ENCODE measurements at regions not wholly inside any gene's neighbourhood (a gene's known extent, or its start where the extent isn't known, plus 50 kb on each side); places are given as distances from the start of the nearest gene placed in this dataset.

DNA sequence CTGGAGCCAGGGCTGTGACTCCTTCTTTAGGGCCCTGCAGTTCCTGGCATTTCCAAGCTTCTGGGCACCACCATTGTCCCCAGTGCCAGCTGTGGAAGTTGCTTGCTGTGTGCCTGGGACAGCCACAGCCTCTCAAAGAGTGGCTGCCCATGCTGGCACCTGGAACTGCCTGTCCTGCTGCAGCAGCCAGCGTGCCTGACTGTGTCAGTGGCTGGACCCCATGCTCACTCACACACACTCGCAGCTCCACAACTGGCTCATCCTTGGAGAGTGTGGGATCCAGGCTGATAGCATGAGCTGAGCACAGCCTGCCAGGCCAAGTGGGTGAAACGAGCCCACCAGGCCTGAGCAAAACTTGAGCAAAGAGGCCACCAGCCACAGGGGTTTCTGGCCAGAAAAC, 1107.6 kb downstream of the C4orf33 start:
- no peak for TF ChIP-seq CTCF (conservative IDR thresholded peaks at IDR 0.05; ENCODE audit: low read depth, low read length)
- no peak for TF ChIP-seq EZH2 (IDR thresholded peaks at IDR 0.05; ENCODE audit: borderline replicate concordance, low read depth, low read length, poor library complexity, severe bottlenecking)
- Histone ChIP-seq H3K36me3 (ENCODE audit: insufficient read depth, low read length, poor library complexity, severe bottlenecking) (no peaks in the 10 kb centered on the region), H3K9me3 (ENCODE audit: low read depth, low read length, poor library complexity, severe bottlenecking) (peaks cover 7% of the 10 kb centered on the region), H3K4me1 (ENCODE audit: insufficient read depth, low read length, poor library complexity, severe bottlenecking) (no peaks in the 10 kb centered on the region), H3K27me3 (replicated peaks; ENCODE audit: insufficient read depth, low read depth, low read length, poor library complexity) (no peaks in the 10 kb centered on the region), H3K4me3 (ENCODE audit: low read depth, low read length, poor library complexity, severe bottlenecking) (no peak overlapping the region), H3K27ac (ENCODE audit: low read depth, low read length, poor library complexity, severe bottlenecking) (no peak overlapping the region)
- DNase-seq (ENCODE audit: low spot score): no peak
- no TSS peak for BruUV-seq (replicated peaks)
- CTCF ChIA-PET: no interaction called here
- POLR2A ChIA-PET (ENCODE audit: low non-redundant PET): no interaction called here
- intact Hi-C loops (cut with micrococcal nuclease; ENCODE audit: unreplicated experiment): no loop called here

- TF ChIP-seq EZH2 (IDR thresholded peaks at IDR 0.05; ENCODE audit: borderline replicate concordance, low read depth, low read length, poor library complexity, severe bottlenecking) (no peak), CTCF (conservative IDR thresholded peaks at IDR 0.05; ENCODE audit: low read depth, low read length) (no peak)
- POLR2A ChIA-PET (ENCODE audit: low non-redundant PET): no interaction called here
- no TSS peak for BruUV-seq (replicated peaks)
- Histone ChIP-seq H3K27ac (ENCODE audit: low read depth, low read length, poor library complexity, severe bottlenecking) (no peak overlapping the region), H3K36me3 (ENCODE audit: insufficient read depth, low read length, poor library complexity, severe bottlenecking) (no peaks in the 10 kb centered on the region), H3K27me3 (replicated peaks; ENCODE audit: insufficient read depth, low read depth, low read length, poor library complexity) (no peaks in the 10 kb centered on the region), H3K9me3 (ENCODE audit: low read depth, low read length, poor library complexity, severe bottlenecking) (no peaks in the 10 kb centered on the region), H3K4me1 (ENCODE audit: insufficient read depth, low read length, poor library complexity, severe bottlenecking) (no peaks in the 10 kb centered on the region), H3K4me3 (ENCODE audit: low read depth, low read length, poor library complexity, severe bottlenecking) (no peak overlapping the region)
- CTCF ChIA-PET: no interaction called here
- peak; percentile 82 for DNase-seq (ENCODE audit: low spot score)
- intact Hi-C loops (cut with micrococcal nuclease; ENCODE audit: unreplicated experiment): no loop called here
Observed at GRCh38 chr4:130210864-130211263, 1114.9 kb downstream of the C4orf33 start.

- H3K27me3 ChIP-seq (replicated peaks; ENCODE audit: insufficient read depth, low read depth, low read length, poor library complexity): no peaks in the 10 kb centered on the region
- intact Hi-C loops (cut with micrococcal nuclease; ENCODE audit: unreplicated experiment): no loop called here
- no peak overlapping the region for H3K4me3 ChIP-seq (ENCODE audit: low read depth, low read length, poor library complexity, severe bottlenecking)
- H3K36me3 ChIP-seq (ENCODE audit: insufficient read depth, low read length, poor library complexity, severe bottlenecking): no peaks in the 10 kb centered on the region
- no peaks in the 10 kb centered on the region for H3K4me1 ChIP-seq (ENCODE audit: insufficient read depth, low read length, poor library complexity, severe bottlenecking)
- ChIA-PET POLR2A (ENCODE audit: low non-redundant PET) (no interaction called here), CTCF (no interaction called here)
- no peak overlapping the region for H3K27ac ChIP-seq (ENCODE audit: low read depth, low read length, poor library complexity, severe bottlenecking)
- TF ChIP-seq EZH2 (IDR thresholded peaks at IDR 0.05; ENCODE audit: borderline replicate concordance, low read depth, low read length, poor library complexity, severe bottlenecking) (no peak), CTCF (conservative IDR thresholded peaks at IDR 0.05; ENCODE audit: low read depth, low read length) (no peak)
- no TSS peak for BruUV-seq (replicated peaks)
- DNase-seq (ENCODE audit: low spot score): no peak
- no peaks in the 10 kb centered on the region for H3K9me3 ChIP-seq (ENCODE audit: low read depth, low read length, poor library complexity, severe bottlenecking)
Observed at GRCh38 chr4:130214268-130214667, 1118.3 kb downstream of the C4orf33 start.

All from A673 (cell line).